Trophoblast cell (in vitro differentiated cells and primary cell): ENCODE measurements at regions not wholly inside any gene's neighbourhood (a gene's known extent, or its start where the extent isn't known, plus 50 kb on each side); places are given as distances from the start of the nearest gene placed in this dataset.

ENCODE experiments used
- DNase-seq, 2 donors: peaks; one replicate each; pipeline ENCODE4 v3.0.0-alpha.2; 2016
- H2AFZ ChIP-seq: 2 replicates; pipeline ENCODE4 v1.6.1; 2013; ENCODE audit warnings: low read length, moderate library complexity, mild to moderate bottlenecking; ENCODE audit not compliant: insufficient read depth, poor library complexity
- H2AK5ac ChIP-seq: 2 replicates; pipeline ENCODE4 v1.6.1; 2013; ENCODE audit warnings: mild to moderate bottlenecking, low read length
- H2BK120ac ChIP-seq: 2 replicates; pipeline ENCODE4 v1.6.1; 2013; ENCODE audit warnings: low read length, mild to moderate bottlenecking, moderate library complexity; ENCODE audit not compliant: insufficient read depth, poor library complexity
- H2BK12ac ChIP-seq: 2 replicates; pipeline ENCODE4 v1.6.1; 2013; ENCODE audit warnings: mild to moderate bottlenecking, low read length, moderate library complexity
- H2BK5ac ChIP-seq: 2 replicates; pipeline ENCODE4 v1.6.1; 2013; ENCODE audit warnings: low read length, low read depth, moderate library complexity, mild to moderate bottlenecking; ENCODE audit not compliant: poor library complexity
- H3K14ac ChIP-seq: 2 replicates; pipeline ENCODE4 v1.6.1; 2013; ENCODE audit warnings: mild to moderate bottlenecking, low read length
- H3K18ac ChIP-seq: 2 replicates; pipeline ENCODE4 v1.6.1; 2013; ENCODE audit warnings: mild to moderate bottlenecking, low read length
- H3K23ac ChIP-seq: 2 replicates; pipeline ENCODE4 v1.6.1; 2013; ENCODE audit warnings: low read length
- H3K27ac ChIP-seq: 2 replicates; pipeline ENCODE4 v1.5.1; 2013; ENCODE audit warnings: low read depth, mild to moderate bottlenecking, inconsistent platforms, low read length, moderate library complexity
- H3K27me3 ChIP-seq: 2 replicates; pipeline ENCODE4 v1.6.1; 2013; ENCODE audit warnings: inconsistent platforms, mild to moderate bottlenecking, low read length, moderate library complexity; ENCODE audit not compliant: insufficient read depth
- H3K36me3 ChIP-seq, 2 experiments: 1 replicate in 1 of 2; 2 replicates in 1 of 2; pipeline ENCODE4 v1.6.1; 2013; ENCODE audit warnings: low read length in 2 of 2, mild to moderate bottlenecking in 2 of 2, moderate library complexity in 1 of 2; ENCODE audit not compliant: insufficient read depth in 2 of 2, control insufficient read depth in 1 of 2
- H3K4ac ChIP-seq: 2 replicates; pipeline ENCODE4 v1.6.1; 2013; ENCODE audit warnings: low read depth, mild to moderate bottlenecking, low read length, moderate library complexity
- H3K4me1 ChIP-seq, 2 experiments: 1 replicate in 1 of 2; 2 replicates in 1 of 2; pipeline ENCODE4 v1.6.1; 2013; ENCODE audit warnings: low read length in 2 of 2, mild to moderate bottlenecking in 2 of 2, moderate library complexity in 1 of 2; ENCODE audit not compliant: insufficient read depth in 2 of 2, control insufficient read depth in 1 of 2
- H3K4me2 ChIP-seq: 2 replicates; pipeline ENCODE4 v1.6.1; 2013; ENCODE audit warnings: inconsistent platforms, mild to moderate bottlenecking, low read length, moderate library complexity
- H3K4me3 ChIP-seq: 2 replicates; pipeline ENCODE4 v1.5.1; 2013; ENCODE audit warnings: mild to moderate bottlenecking, low read depth, low read length, inconsistent platforms
- H3K79me1 ChIP-seq: one replicate; pipeline ENCODE4 v1.6.1; 2013; ENCODE audit warnings: low read length
- H3K79me2 ChIP-seq: 2 replicates; pipeline ENCODE4 v1.6.1; 2013; ENCODE audit warnings: low read length, mild to moderate bottlenecking; ENCODE audit not compliant: control insufficient read depth, insufficient read depth, poor library complexity
- H3K9ac ChIP-seq: 2 replicates; pipeline ENCODE4 v1.6.1; 2013; ENCODE audit warnings: mild to moderate bottlenecking, low read length
- H3K9me3 ChIP-seq: 2 replicates; pipeline ENCODE4 v1.6.1; 2013; ENCODE audit warnings: low read depth, mild to moderate bottlenecking, control low read depth, inconsistent platforms, low read length; ENCODE audit not compliant: insufficient read depth
- H4K12ac ChIP-seq: 2 replicates; pipeline ENCODE4 v1.6.1; 2013; ENCODE audit warnings: low read depth, mild to moderate bottlenecking, low read length, moderate library complexity
- H4K8ac ChIP-seq: 2 replicates; pipeline ENCODE4 v1.6.1; 2013; ENCODE audit warnings: low read depth, mild to moderate bottlenecking, low read length, moderate library complexity
- H4K91ac ChIP-seq: one replicate; pipeline ENCODE4 v1.6.1; 2013; ENCODE audit warnings: low read depth, mild to moderate bottlenecking, low read length, moderate library complexity
- WGBS: extraction: QIAGEN DNeasy Blood & Tissue Kit; methylation state at CpG from one replicate; pipeline ENCODE4 v1.1.7; 2013; ENCODE audit warnings: missing lambda C conversion rate; ENCODE audit not compliant: insufficient read length, insufficient coverage; ENCODE audit errors: extremely low coverage; 5-methylcytosine and 5-hydroxymethylcytosine counted together

DNA sequence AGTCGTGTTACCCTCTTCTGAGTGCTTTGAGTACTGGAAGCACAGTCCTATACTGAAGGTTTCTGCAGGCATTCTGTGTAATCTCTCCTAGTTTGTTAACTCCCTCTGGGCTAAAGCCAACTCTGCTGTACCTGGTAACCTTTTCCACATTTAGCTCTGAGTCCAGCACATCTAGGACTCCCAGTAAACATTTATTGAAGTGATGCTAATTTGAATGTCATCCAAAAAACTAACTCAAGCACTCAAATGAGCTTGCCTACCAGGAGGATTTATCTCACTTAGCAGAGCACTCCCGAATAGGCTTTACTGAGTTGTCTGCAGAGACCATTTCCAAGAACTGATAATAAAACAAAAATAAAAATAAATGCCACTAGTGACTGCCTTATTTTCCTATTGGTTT, 79.5 kb upstream of the NFIB start:
- H3K4me3 ChIP-seq, result no peak overlapping the region
- peaks cover 1% of the 10 kb centered on the region for H3K9me3 ChIP-seq
- H2BK12ac ChIP-seq, result no peak overlapping the region
- H3K27ac ChIP-seq, result no peak overlapping the region
- no peak overlapping the region for H3K18ac ChIP-seq
- H3K79me2 ChIP-seq, result no peaks in the 10 kb centered on the region
- no peaks in the 10 kb centered on the region for H3K27me3 ChIP-seq
- H3K4me2 ChIP-seq, result no peak overlapping the region
- no peak for DNase-seq
- no peaks in the 10 kb centered on the region for H3K79me1 ChIP-seq
- H3K9ac ChIP-seq, result no peak overlapping the region
- H4K91ac ChIP-seq, result no peak overlapping the region
- no peak overlapping the region for H3K23ac ChIP-seq
- H2BK120ac ChIP-seq, result no peak overlapping the region
- H4K8ac ChIP-seq, result no peak overlapping the region
- WGBS, result no CpG with 5 or more reads among the region's 2 CpGs
- H2BK5ac ChIP-seq, result no peak overlapping the region
- H3K36me3 ChIP-seq, result no peaks in the 10 kb centered on the region
- H3K4ac ChIP-seq, result no peak overlapping the region
- no peaks in the 10 kb centered on the region for H3K4me1 ChIP-seq
- no peak overlapping the region for H2AFZ ChIP-seq
- H2AK5ac ChIP-seq, result no peak overlapping the region
- no peak overlapping the region for H4K12ac ChIP-seq
- no peak overlapping the region for H3K14ac ChIP-seq

- no CpG with 5 or more reads among the region's 3 CpGs for WGBS
Measured at GRCh38 chr9:14391620-14392019, 77.7 kb upstream of the NFIB start.

DNA sequence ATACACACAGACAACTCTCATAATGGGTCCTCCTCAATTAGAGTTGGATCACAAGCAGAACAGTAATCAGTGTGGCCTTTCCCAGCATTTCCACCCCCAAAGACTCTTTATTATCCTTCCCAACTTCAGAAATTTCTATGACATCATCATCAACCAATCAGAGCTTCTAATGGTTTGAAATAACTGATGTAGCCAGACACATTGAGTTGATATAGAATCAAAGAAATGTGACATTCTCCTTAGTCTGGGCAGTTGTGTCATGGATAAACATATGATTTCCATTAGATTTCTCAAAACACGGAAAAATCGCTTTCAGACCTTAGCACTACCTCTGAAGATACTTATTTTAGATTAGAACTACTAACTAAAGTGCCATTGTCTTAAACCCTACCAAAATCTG, 75.7 kb upstream of the NFIB start:
- Histone ChIP-seq H3K14ac (no peak overlapping the region), H3K4me1 (no peaks in the 10 kb centered on the region), H3K79me2 (no peaks in the 10 kb centered on the region), H3K27me3 (no peaks in the 10 kb centered on the region), H3K4ac (no peak overlapping the region), H3K4me2 (no peak overlapping the region), H3K9ac (no peak overlapping the region), H4K12ac (no peak overlapping the region), H4K91ac (no peak overlapping the region), H3K23ac (no peak overlapping the region), H4K8ac (no peak overlapping the region), H3K18ac (no peak overlapping the region), H2AK5ac (no peak overlapping the region), H3K9me3 (peaks cover 1% of the 10 kb centered on the region), H3K36me3 (no peaks in the 10 kb centered on the region), H2BK12ac (no peak overlapping the region), H2BK5ac (no peak overlapping the region), H2BK120ac (no peak overlapping the region), H3K27ac (no peak overlapping the region), H3K79me1 (no peaks in the 10 kb centered on the region), H3K4me3 (no peak overlapping the region), H2AFZ (no peak overlapping the region)
- DNase-seq, result no peak
- no CpG with 5 or more reads among the region's 2 CpGs for WGBS

More at GRCh38 chr9:14391620-14392019, 77.7 kb upstream of the NFIB start:
- Histone ChIP-seq H3K14ac (no peak overlapping the region), H4K12ac (no peak overlapping the region), H2AFZ (no peak overlapping the region), H2BK120ac (no peak overlapping the region), H3K4ac (no peak overlapping the region), H3K9me3 (peaks cover 1% of the 10 kb centered on the region), H3K36me3 (no peaks in the 10 kb centered on the region), H3K79me1 (no peaks in the 10 kb centered on the region), H2AK5ac (no peak overlapping the region), H3K23ac (no peak overlapping the region), H4K8ac (no peak overlapping the region), H2BK12ac (no peak overlapping the region), H4K91ac (no peak overlapping the region), H2BK5ac (no peak overlapping the region), H3K27me3 (no peaks in the 10 kb centered on the region), H3K18ac (no peak overlapping the region), H3K4me1 (no peaks in the 10 kb centered on the region), H3K27ac (no peak overlapping the region), H3K4me2 (no peak overlapping the region), H3K9ac (no peak overlapping the region), H3K4me3 (no peak overlapping the region), H3K79me2 (no peaks in the 10 kb centered on the region)
- DNase-seq, result no peak

GRCh38 chr9:14389146-14389545, 75.2 kb upstream of the NFIB start:
- Histone ChIP-seq H2AK5ac (no peak overlapping the region), H3K9ac (no peak overlapping the region), H3K79me1 (no peaks in the 10 kb centered on the region), H4K12ac (no peak overlapping the region), H3K4me2 (no peak overlapping the region), H3K27me3 (no peaks in the 10 kb centered on the region), H2BK12ac (no peak overlapping the region), H3K9me3 (peaks cover 1% of the 10 kb centered on the region), H3K27ac (no peak overlapping the region), H3K79me2 (no peaks in the 10 kb centered on the region), H2BK5ac (no peak overlapping the region), H3K4me3 (no peak overlapping the region), H2AFZ (no peak overlapping the region), H4K8ac (no peak overlapping the region), H3K14ac (no peak overlapping the region), H2BK120ac (no peak overlapping the region), H3K23ac (no peak overlapping the region), H3K4me1 (no peaks in the 10 kb centered on the region), H3K36me3 (no peaks in the 10 kb centered on the region), H3K18ac (no peak overlapping the region), H3K4ac (no peak overlapping the region), H4K91ac (no peak overlapping the region)
- DNase-seq, result no peak
- WGBS, result no CpG with 5 or more reads among the region's 1 CpG
